ENCODE measurements at regions not wholly inside any gene's neighbourhood (a gene's known extent, or its start where the extent isn't known, plus 50 kb on each side); places are given as distances from the start of the nearest gene placed in this dataset.

DNA sequence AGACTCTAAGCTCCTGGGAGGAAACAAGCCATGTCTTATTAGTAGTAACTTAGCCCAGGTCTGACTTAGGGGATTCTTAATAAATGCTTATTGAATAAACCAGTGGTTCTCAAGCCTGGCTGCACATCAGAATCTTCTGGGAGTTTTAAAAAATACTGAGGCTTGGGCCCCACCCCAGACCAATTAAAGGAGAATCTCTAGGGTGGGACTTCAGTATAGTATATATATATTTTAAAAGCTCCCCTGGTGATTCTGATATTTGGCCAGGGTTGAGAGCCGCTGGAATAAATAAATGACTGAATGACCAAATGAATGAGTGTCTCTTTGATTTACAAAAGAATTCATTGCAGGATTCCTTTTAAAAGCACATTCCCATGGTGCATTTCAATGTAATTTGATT lies 151.5 kb upstream of the GSC start:
- TF ChIP-seq, protein P1, sequence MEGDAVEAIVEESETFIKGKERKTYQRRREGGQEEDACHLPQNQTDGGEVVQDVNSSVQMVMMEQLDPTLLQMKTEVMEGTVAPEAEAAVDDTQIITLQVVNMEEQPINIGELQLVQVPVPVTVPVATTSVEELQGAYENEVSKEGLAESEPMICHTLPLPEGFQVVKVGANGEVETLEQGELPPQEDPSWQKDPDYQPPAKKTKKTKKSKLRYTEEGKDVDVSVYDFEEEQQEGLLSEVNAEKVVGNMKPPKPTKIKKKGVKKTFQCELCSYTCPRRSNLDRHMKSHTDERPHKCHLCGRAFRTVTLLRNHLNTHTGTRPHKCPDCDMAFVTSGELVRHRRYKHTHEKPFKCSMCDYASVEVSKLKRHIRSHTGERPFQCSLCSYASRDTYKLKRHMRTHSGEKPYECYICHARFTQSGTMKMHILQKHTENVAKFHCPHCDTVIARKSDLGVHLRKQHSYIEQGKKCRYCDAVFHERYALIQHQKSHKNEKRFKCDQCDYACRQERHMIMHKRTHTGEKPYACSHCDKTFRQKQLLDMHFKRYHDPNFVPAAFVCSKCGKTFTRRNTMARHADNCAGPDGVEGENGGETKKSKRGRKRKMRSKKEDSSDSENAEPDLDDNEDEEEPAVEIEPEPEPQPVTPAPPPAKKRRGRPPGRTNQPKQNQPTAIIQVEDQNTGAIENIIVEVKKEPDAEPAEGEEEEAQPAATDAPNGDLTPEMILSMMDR (IDR thresholded peaks at IDR 0.05; ENCODE audit: poor library complexity), result no peak
- TF ChIP-seq EZH2 (IDR thresholded peaks at IDR 0.05; ENCODE audit: borderline replicate concordance), result no peak
- TF ChIP-seq EZH2phosphoT487 (IDR thresholded peaks at IDR 0.05; ENCODE audit: low read depth, severe bottlenecking, unreplicated experiment), result no peak
